Lung (tissue), 11 donors: ENCODE measurements at regions not wholly inside any gene's neighbourhood (a gene's known extent, or its start where the extent isn't known, plus 50 kb on each side); places are given as distances from the start of the nearest gene placed in this dataset.

Source experiments
- ATAC-seq: fragments of 200-7000 bp; cut with Tn5 transposase; one replicate; pipeline ENCODE4 v1.9.1; 2020; ENCODE audit warnings: moderate number of reproducible peaks; ENCODE audit not compliant: insufficient read depth, low FRiP score
- DNase-seq, 3 donors: peaks; one replicate each; pipeline ENCODE4 v3.0.0-alpha.2; 2013 to 2017
- H3K27ac ChIP-seq, 2 donors: one replicate each; pipeline ENCODE4 v1.5.1; 2013; ENCODE audit warnings: mild to moderate bottlenecking in 2 of 2, moderate library complexity in 2 of 2, control low read depth in 1 of 2, inconsistent platforms in 1 of 2, low read depth in 1 of 2, low read length in 1 of 2
- H3K27me3 ChIP-seq, 3 donors: one replicate each; pipeline ENCODE4 v1.5.1; 2013; ENCODE audit warnings: low read length in 2 of 3; ENCODE audit not compliant: control insufficient read depth in 3 of 3, insufficient read depth in 3 of 3
- H3K36me3 ChIP-seq, 4 donors: one replicate each; pipeline ENCODE4 v1.5.1; 2013; ENCODE audit warnings: low read length in 4 of 4, mild to moderate bottlenecking in 1 of 4, moderate library complexity in 1 of 4; ENCODE audit not compliant: control insufficient read depth in 4 of 4, insufficient read depth in 4 of 4
- H3K4me1 ChIP-seq, 5 donors: one replicate each; pipeline ENCODE4 v1.5.1; 2013; ENCODE audit warnings: low read length in 5 of 5, mild to moderate bottlenecking in 2 of 5, moderate library complexity in 1 of 5; ENCODE audit not compliant: control insufficient read depth in 5 of 5, insufficient read depth in 5 of 5
- H3K4me3 ChIP-seq: one replicate; pipeline ENCODE4 v1.5.1; 2013; ENCODE audit warnings: mild to moderate bottlenecking, control low read depth, moderate library complexity
- H3K9ac ChIP-seq, 2 donors: one replicate each; pipeline ENCODE4 v1.5.1; 2013; ENCODE audit warnings: low read length in 2 of 2, control low read depth in 1 of 2; ENCODE audit not compliant: insufficient read depth in 1 of 2
- H3K9me3 ChIP-seq, 4 donors: one replicate each; pipeline ENCODE4 v1.5.1; 2013; ENCODE audit warnings: low read length in 3 of 4, mild to moderate bottlenecking in 1 of 4, moderate library complexity in 1 of 4; ENCODE audit not compliant: control insufficient read depth in 4 of 4, insufficient read depth in 3 of 4
- WGBS, 2 donors: extraction: QIAGEN DNeasy Blood & Tissue Kit; methylation state at CpG; one replicate each; pipeline ENCODE4 v1.1.7; 2013; 5-methylcytosine and 5-hydroxymethylcytosine counted together
- TF ChIP-seq, protein P1 (sequence below): IDR thresholded peaks from 2 replicates; pipeline ENCODE4 v1.5.1; 2012; ENCODE audit warnings: mild to moderate bottlenecking; ENCODE audit errors: control extremely low read depth, extremely low read depth
- donor health status: control.
- donor health status: control.
- donor health status: Bipolar disorder and iron deficiency.
- donor health status: healthy.
- donor health status: DM: yes; HTN: yes; CAD: no.

DNA sequence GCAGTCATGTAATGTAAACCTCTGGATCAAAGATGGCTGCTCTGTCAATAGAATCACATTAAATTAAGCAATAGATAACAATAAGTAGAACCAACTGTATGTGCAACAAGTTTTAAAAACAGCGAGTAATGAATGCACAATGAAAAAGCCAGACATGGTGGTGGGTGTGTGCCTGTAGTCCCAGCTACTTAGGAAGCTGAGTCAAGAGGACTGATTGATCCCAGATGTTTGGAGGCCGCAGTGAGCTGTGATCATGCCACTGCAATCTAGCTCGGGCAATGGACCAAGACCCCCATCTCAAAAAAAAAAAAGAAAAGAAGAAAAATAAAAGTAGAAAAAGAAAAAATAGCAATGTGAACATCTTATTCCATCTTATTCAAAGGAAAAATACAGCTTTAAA, 558.7 kb upstream of the MMS22L start:
- TF ChIP-seq, protein P1, sequence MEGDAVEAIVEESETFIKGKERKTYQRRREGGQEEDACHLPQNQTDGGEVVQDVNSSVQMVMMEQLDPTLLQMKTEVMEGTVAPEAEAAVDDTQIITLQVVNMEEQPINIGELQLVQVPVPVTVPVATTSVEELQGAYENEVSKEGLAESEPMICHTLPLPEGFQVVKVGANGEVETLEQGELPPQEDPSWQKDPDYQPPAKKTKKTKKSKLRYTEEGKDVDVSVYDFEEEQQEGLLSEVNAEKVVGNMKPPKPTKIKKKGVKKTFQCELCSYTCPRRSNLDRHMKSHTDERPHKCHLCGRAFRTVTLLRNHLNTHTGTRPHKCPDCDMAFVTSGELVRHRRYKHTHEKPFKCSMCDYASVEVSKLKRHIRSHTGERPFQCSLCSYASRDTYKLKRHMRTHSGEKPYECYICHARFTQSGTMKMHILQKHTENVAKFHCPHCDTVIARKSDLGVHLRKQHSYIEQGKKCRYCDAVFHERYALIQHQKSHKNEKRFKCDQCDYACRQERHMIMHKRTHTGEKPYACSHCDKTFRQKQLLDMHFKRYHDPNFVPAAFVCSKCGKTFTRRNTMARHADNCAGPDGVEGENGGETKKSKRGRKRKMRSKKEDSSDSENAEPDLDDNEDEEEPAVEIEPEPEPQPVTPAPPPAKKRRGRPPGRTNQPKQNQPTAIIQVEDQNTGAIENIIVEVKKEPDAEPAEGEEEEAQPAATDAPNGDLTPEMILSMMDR: no peak
- DNase-seq: no peak
- no peak overlapping the region for H3K4me3 ChIP-seq
- no peak overlapping the region for H3K9ac ChIP-seq
- H3K36me3 ChIP-seq: no peaks in the 10 kb centered on the region
- WGBS, 2 donors: 84 to 91% methylated on average over 3 of the region's 3 CpGs
- no peaks in the 10 kb centered on the region for H3K27me3 ChIP-seq
- H3K27ac ChIP-seq: no peak overlapping the region
- H3K9me3 ChIP-seq: no peaks in the 10 kb centered on the region
- no peaks in the 10 kb centered on the region for H3K4me1 ChIP-seq
- ATAC-seq: no peak

DNA sequence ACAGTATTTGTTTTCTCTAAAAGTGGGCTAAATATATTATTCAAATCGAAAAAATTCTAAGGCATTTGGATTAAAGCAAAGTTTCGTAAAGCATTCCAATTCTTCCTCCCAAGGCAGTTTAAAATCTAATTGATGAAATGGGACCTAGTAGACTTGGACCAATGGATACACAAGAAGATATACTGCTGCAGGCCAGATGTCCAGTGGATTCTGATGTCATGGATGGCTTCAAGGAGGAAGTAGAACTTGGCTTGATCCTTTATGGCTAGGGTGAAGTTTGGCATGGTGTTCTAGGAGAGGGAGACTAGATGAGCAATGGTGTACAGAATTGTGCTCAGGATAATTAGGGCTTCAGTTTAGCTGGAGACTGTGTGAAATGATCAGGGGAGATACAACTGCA, 559.5 kb upstream of the MMS22L start:
- Histone ChIP-seq H3K36me3 (no peaks in the 10 kb centered on the region), H3K9me3 (no peaks in the 10 kb centered on the region), H3K27ac (no peak overlapping the region), H3K9ac (no peak overlapping the region), H3K4me1 (no peaks in the 10 kb centered on the region), H3K4me3 (no peak overlapping the region), H3K27me3 (no peaks in the 10 kb centered on the region)
- DNase-seq: no peak
- 89 to 96% methylated on average over 2 of the region's 2 CpGs for WGBS, 2 donors
- TF ChIP-seq, protein P1: no peak
- ATAC-seq: no peak

DNA sequence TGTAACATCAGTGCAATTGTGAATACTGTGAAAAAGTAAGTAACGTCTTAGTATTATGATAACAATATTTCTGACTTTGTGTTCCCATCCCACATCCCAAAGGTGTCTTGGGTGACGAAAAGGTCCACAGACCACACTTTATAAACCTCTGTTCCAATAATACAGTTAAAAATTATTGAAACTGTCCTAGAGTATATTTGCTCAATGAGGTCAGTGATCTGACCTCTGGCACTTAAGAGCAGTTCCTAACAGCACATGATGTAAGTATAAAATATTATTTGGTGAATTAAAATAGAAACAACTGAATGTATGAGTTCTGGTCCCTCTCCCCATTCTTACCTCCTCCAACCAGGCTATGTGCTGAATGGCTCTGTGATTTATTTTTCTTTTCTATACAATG, 566.4 kb upstream of the MMS22L start:
- no peaks in the 10 kb centered on the region for H3K9me3 ChIP-seq
- H3K36me3 ChIP-seq: no peaks in the 10 kb centered on the region
- no peaks in the 10 kb centered on the region for H3K27me3 ChIP-seq
- H3K4me1 ChIP-seq: no peaks in the 10 kb centered on the region
- no peak overlapping the region for H3K9ac ChIP-seq
- DNase-seq (no peak), ATAC-seq (no peak)
- TF ChIP-seq, protein P1: no peak
- WGBS, 2 donors: 77 to 78% methylated on average over 2 of the region's 2 CpGs
- no peak overlapping the region for H3K4me3 ChIP-seq
- H3K27ac ChIP-seq: no peak overlapping the region

DNA sequence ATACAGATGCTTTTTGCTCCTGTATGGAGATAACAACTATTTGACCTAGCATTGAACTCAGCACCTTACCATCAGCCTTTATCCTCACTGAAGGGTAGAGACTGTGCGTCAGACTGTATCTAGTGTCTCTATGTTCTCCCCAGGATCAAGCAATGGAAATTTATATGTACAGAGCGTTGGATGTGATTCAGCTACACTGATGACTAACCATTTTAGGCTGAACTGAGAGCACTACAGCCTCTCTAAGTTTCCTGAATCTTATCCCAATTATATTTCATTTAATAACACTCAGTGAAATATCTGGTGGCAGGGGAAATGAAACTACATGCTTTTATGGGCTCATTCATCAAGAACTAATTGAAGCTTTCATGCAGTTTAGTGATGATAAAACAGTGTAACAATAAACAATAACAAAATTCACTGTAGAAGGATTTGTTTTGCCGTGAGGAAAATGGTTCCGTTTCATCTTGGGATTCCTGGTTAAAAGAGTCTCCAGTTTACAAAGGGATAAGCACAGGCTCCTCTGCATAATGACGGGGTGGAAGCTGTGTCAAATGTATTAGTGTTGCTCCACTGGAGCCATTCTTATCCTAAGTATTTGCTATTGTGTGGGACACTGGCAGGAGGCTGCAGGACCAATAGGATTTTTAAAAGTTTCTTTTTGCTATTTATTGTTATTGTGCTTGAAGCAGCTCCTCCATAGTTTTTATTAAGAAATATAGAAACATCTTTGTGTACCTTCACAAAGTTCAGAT, 567.6 kb upstream of the MMS22L start:
- no peaks in the 10 kb centered on the region for H3K36me3 ChIP-seq
- H3K9ac ChIP-seq: no peak overlapping the region
- H3K9me3 ChIP-seq: no peaks in the 10 kb centered on the region
- no peaks in the 10 kb centered on the region for H3K4me1 ChIP-seq
- WGBS, 2 donors: 52 to 59% methylated on average over 5 of the region's 5 CpGs
- TF ChIP-seq, protein P1: no peak
- no peak overlapping the region for H3K4me3 ChIP-seq
- H3K27ac ChIP-seq: no peak overlapping the region
- DNase-seq (peak in 1 of 3 donors; percentile 1), ATAC-seq (no peak)
- H3K27me3 ChIP-seq: no peaks in the 10 kb centered on the region
